GM12878 (cell line): ENCODE measurements at regions not wholly inside any gene's neighbourhood (a gene's known extent, or its start where the extent isn't known, plus 50 kb on each side); places are given as distances from the start of the nearest gene placed in this dataset.

ENCODE experiments used
- KLF5 ChIP-seq: fragments of 450-650 bp; IDR thresholded peaks from 2 replicates; pipeline ENCODE4 v1.6.1; 2014; ENCODE audit warnings: mild to moderate bottlenecking; ENCODE audit not compliant: partially characterized antibody
- PAX5 ChIP-seq: IDR thresholded peaks from 2 replicates; pipeline ENCODE4 v1.6.1; 2011; ENCODE audit warnings: low read depth, low read length, borderline replicate concordance
- POLR2AphosphoS2 ChIP-seq: IDR thresholded peaks from 2 replicates; pipeline ENCODE4 v1.6.1; 2011; ENCODE audit warnings: low read depth, mild to moderate bottlenecking, low read length, improper control_type of control experiment, moderate library complexity
- RCOR1 ChIP-seq: conservative IDR thresholded peaks from 2 replicates; pipeline ENCODE4 v1.6.1; 2012; ENCODE audit warnings: low read depth, low read length, improper control_type of control experiment
- YY1 ChIP-seq: IDR thresholded peaks from 2 replicates; pipeline ENCODE4 v1.6.1; 2011; ENCODE audit warnings: low read depth, mild to moderate bottlenecking, low read length
- ZNF274 ChIP-seq: IDR thresholded peaks from one replicate; pipeline ENCODE4 v1.8.0; 2011; ENCODE audit not compliant: insufficient read length, insufficient read depth
- TF ChIP-seq, protein P1 (sequence below), 3 experiments: IDR thresholded peaks in 2 of 3; conservative IDR thresholded peaks in 1 of 3; 2 replicates each; pipeline ENCODE4 v1.5.1; 2011; ENCODE audit warnings: low read depth in 3 of 3, low read length in 3 of 3, mild to moderate bottlenecking in 3 of 3, control low read depth in 2 of 3, moderate library complexity in 2 of 3, inconsistent platforms in 1 of 3, mixed read lengths in 1 of 3; ENCODE audit not compliant: control insufficient read depth in 2 of 3, insufficient read depth in 1 of 3; ENCODE audit errors: extremely low read depth in 1 of 3
- TF ChIP-seq, protein P2 (sequence below): fragments of 450-650 bp; IDR thresholded peaks from 2 replicates; pipeline ENCODE4 v1.6.1; 2018; ENCODE audit warnings: mild to moderate bottlenecking, low read depth, moderate library complexity; ENCODE audit not compliant: partially characterized antibody

DNA sequence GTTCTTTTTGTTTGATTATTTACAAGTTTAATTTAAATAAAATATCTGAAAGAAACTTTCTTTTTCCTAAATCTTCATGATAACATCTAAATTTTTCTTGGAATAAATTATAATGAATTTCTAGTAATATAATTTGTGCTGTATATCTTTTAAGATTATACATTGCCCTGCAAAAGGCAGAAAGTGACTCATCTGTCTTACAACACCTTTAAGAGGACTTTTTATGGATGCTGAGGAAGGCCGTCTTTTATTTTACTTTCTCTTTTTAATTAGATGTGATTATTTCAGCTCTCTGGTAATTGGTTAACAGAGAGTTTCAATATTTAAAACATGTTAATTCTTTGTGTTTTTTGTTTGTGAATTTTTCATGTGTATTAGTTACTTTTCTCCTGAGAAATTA lies 598.4 kb downstream of the RPL10L start:
- TF ChIP-seq PAX5 = no peak
- no peak for TF ChIP-seq RCOR1
- TF ChIP-seq ZNF274 = no peak
- TF ChIP-seq, protein P1, sequence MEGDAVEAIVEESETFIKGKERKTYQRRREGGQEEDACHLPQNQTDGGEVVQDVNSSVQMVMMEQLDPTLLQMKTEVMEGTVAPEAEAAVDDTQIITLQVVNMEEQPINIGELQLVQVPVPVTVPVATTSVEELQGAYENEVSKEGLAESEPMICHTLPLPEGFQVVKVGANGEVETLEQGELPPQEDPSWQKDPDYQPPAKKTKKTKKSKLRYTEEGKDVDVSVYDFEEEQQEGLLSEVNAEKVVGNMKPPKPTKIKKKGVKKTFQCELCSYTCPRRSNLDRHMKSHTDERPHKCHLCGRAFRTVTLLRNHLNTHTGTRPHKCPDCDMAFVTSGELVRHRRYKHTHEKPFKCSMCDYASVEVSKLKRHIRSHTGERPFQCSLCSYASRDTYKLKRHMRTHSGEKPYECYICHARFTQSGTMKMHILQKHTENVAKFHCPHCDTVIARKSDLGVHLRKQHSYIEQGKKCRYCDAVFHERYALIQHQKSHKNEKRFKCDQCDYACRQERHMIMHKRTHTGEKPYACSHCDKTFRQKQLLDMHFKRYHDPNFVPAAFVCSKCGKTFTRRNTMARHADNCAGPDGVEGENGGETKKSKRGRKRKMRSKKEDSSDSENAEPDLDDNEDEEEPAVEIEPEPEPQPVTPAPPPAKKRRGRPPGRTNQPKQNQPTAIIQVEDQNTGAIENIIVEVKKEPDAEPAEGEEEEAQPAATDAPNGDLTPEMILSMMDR (IDR thresholded peaks at IDR 0.05 in 2 of 3, conservative IDR thresholded peaks at IDR 0.05 in 1 of 3; ENCODE audit: control insufficient read depth in 2 of 3, extremely low read depth in 1 of 3, insufficient read depth in 1 of 3, low read depth in 3 of 3, low read length in 3 of 3) = no peak
- TF ChIP-seq KLF5 = no peak
- TF ChIP-seq, protein P2, sequence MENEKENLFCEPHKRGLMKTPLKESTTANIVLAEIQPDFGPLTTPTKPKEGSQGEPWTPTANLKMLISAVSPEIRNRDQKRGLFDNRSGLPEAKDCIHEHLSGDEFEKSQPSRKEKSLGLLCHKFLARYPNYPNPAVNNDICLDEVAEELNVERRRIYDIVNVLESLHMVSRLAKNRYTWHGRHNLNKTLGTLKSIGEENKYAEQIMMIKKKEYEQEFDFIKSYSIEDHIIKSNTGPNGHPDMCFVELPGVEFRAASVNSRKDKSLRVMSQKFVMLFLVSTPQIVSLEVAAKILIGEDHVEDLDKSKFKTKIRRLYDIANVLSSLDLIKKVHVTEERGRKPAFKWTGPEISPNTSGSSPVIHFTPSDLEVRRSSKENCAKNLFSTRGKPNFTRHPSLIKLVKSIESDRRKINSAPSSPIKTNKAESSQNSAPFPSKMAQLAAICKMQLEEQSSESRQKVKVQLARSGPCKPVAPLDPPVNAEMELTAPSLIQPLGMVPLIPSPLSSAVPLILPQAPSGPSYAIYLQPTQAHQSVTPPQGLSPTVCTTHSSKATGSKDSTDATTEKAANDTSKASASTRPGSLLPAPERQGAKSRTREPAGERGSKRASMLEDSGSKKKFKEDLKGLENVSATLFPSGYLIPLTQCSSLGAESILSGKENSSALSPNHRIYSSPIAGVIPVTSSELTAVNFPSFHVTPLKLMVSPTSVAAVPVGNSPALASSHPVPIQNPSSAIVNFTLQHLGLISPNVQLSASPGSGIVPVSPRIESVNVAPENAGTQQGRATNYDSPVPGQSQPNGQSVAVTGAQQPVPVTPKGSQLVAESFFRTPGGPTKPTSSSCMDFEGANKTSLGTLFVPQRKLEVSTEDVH = no peak
- TF ChIP-seq POLR2AphosphoS2 = no peak
- no peak for TF ChIP-seq YY1
